Suprapubic skin (tissue), 3 donors: ENCODE measurements at regions not wholly inside any gene's neighbourhood (a gene's known extent, or its start where the extent isn't known, plus 50 kb on each side); places are given as distances from the start of the nearest gene placed in this dataset.

ENCODE experiments used
- POLR2A ChIP-seq, 2 donors: fragments of 450-650 bp; IDR thresholded peaks; one replicate each; pipeline ENCODE4 v1.6.1; 2017; ENCODE audit warnings: antibody characterized with exemption in 2 of 2, mild to moderate bottlenecking in 2 of 2, moderate library complexity in 2 of 2
- TF ChIP-seq, protein P1 (sequence below), 2 donors: fragments of 200-600 bp in 1 of 2; fragments of 450-650 bp in 1 of 2; sonication (generic) in 1 of 2; IDR thresholded peaks; one replicate each; pipeline ENCODE4 v1.5.1; 2016 to 2019; ENCODE audit warnings: antibody characterized with exemption in 2 of 2, mild to moderate bottlenecking in 1 of 2, moderate library complexity in 1 of 2

DNA sequence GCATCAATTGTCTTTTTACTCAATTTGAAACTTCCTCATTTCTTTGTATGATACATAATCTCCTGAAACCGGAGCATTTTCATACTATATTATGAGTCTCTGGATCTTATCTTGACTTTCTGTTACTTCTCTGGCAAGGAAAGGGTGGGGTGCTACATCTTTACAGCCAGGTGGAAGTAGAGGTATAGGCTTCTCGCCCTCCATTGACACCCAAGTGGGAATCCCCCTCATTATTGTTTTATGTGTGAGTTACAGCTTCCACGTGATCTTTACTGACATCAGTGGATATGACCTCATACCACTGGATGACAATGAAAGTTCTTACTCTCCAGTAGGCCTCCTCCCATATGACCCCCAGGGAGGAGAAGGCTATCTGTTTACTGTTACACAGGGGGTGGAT, 262.1 kb upstream of the DACH1 start:
- TF ChIP-seq, protein P1, sequence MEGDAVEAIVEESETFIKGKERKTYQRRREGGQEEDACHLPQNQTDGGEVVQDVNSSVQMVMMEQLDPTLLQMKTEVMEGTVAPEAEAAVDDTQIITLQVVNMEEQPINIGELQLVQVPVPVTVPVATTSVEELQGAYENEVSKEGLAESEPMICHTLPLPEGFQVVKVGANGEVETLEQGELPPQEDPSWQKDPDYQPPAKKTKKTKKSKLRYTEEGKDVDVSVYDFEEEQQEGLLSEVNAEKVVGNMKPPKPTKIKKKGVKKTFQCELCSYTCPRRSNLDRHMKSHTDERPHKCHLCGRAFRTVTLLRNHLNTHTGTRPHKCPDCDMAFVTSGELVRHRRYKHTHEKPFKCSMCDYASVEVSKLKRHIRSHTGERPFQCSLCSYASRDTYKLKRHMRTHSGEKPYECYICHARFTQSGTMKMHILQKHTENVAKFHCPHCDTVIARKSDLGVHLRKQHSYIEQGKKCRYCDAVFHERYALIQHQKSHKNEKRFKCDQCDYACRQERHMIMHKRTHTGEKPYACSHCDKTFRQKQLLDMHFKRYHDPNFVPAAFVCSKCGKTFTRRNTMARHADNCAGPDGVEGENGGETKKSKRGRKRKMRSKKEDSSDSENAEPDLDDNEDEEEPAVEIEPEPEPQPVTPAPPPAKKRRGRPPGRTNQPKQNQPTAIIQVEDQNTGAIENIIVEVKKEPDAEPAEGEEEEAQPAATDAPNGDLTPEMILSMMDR (IDR thresholded peaks at IDR 0.05) = no peak
- TF ChIP-seq POLR2A (IDR thresholded peaks at IDR 0.05) = no peak
